Gastrocnemius medialis (tissue), 4 donors: ENCODE measurements at regions not wholly inside any gene's neighbourhood (a gene's known extent, or its start where the extent isn't known, plus 50 kb on each side); places are given as distances from the start of the nearest gene placed in this dataset.

ENCODE experiments used
- CTCF ChIP-seq, 5 experiments: fragments of 450-650 bp in 3 of 5; fragments of 200-600 bp in 2 of 5; sonication (generic) in 2 of 5; IDR thresholded peaks in 4 of 5; conservative IDR thresholded peaks in 1 of 5; 1 replicate in 4 of 5; 2 replicates in 1 of 5; pipeline ENCODE4 v1.5.1; 2016 to 2019; ENCODE audit warnings: antibody characterized with exemption in 5 of 5, mild to moderate bottlenecking in 3 of 5, moderate library complexity in 3 of 5
- POLR2A ChIP-seq, 2 donors: fragments of 450-650 bp; IDR thresholded peaks; one replicate each; pipeline ENCODE4 v1.6.1; 2017; ENCODE audit warnings: antibody characterized with exemption in 2 of 2, mild to moderate bottlenecking in 2 of 2, moderate library complexity in 2 of 2

GRCh38 chr1:67931198-67931597, 97.9 kb upstream of the GNG12 start:
- TF ChIP-seq CTCF (IDR thresholded peaks at IDR 0.05 in 4 of 5, conservative IDR thresholded peaks at IDR 0.05 in 1 of 5) = no peak
- TF ChIP-seq POLR2A (IDR thresholded peaks at IDR 0.05) = no peak
